ENCODE measurements at regions not wholly inside any gene's neighbourhood (a gene's known extent, or its start where the extent isn't known, plus 50 kb on each side); places are given as distances from the start of the nearest gene placed in this dataset.

DNA sequence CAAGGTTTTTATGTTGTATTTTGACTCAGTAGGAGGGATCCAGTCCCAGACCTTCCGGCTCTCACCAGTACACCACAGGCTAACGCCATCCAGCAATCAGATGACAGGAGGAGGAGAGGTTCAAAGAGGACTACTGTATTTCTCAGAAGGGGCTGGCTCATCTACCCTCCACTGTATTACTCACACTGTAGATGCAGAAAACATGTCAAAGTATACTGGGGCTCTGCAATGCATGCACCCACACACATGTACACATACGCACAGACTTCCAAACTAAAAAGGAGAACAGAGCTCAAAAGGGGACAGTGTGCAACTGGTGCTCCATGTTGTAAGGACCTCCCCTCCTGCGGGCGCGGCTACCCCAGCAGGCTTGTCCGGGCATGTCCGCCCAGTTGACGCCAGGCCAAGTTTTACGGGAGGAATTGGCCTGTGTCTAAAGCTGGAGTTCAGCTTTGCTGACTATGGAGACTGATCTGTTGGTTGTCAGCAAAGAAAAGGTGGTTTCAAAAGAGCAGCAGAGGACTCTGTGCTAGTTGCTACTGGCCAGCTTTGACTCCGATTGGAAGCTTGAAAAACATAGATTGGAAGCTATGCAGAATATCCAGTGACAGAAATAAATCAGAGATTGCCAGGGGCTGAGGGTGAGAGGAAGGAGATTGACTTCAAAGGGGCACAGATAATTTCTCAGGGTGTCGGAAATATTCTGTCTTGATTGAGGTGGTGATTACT is 314.2 kb downstream of the DLEU7 start:
- in situ Hi-C loops (cut with HindIII; ENCODE audit: low sequenced_read_pairs): no loop called here
- peak; percentile 94 for DNase-seq (ENCODE audit: low read depth, low spot score)
- H3K4me3 ChIP-seq (ENCODE audit: low read depth, low read length): no peak overlapping the region
- TF ChIP-seq, protein P1, sequence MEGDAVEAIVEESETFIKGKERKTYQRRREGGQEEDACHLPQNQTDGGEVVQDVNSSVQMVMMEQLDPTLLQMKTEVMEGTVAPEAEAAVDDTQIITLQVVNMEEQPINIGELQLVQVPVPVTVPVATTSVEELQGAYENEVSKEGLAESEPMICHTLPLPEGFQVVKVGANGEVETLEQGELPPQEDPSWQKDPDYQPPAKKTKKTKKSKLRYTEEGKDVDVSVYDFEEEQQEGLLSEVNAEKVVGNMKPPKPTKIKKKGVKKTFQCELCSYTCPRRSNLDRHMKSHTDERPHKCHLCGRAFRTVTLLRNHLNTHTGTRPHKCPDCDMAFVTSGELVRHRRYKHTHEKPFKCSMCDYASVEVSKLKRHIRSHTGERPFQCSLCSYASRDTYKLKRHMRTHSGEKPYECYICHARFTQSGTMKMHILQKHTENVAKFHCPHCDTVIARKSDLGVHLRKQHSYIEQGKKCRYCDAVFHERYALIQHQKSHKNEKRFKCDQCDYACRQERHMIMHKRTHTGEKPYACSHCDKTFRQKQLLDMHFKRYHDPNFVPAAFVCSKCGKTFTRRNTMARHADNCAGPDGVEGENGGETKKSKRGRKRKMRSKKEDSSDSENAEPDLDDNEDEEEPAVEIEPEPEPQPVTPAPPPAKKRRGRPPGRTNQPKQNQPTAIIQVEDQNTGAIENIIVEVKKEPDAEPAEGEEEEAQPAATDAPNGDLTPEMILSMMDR (IDR thresholded peaks at IDR 0.05; ENCODE audit: low read depth, low read length): no peak

DNA sequence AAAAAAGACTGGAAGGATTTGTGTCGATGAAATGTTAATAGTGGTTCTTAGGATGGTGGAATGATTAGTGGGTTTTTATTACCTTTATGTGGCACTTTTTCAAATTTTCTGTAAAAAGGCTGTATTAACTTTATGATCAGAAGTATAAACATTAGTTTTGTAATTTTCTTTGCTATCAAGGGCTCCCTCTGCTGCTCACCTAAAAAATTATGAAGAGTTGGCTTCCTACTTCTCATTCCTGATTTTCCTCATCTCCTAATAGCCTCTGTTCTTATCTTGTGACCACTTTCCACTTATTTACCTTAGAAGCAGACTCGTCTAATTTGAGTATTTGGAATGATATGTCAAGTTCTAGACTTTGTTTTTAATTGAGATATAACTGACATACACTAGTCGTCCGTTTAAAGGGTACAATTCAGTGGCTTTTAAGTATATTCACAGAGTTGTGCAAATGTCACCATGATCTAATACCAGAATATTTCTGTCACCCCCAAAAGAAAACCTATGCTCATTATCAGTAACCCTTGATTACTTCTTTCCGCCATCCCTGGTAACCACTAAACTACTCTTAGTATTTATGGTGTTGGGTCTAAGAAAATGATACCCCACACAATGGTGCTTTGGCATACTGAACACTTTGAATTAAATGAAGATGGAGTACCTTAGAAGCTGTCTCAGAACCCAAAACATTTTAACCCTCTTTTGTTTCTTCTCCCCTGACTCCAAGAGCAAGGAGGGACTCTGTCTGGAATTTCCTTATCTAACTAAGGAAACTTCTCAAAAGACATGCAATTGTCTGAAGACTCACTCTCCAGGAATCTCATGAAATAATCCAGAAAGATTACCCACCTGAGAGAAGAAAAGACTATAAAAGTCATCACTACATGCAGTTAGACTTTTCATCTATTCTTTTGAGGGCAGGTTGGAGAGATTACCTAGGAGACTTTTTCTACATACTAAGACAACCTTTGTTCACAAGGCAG is 311.3 kb downstream of the DLEU7 start:
- in situ Hi-C loops (cut with HindIII; ENCODE audit: low sequenced_read_pairs): no loop called here
- no peak overlapping the region for H3K4me3 ChIP-seq (ENCODE audit: low read depth, low read length)
- TF ChIP-seq, protein P1 (IDR thresholded peaks at IDR 0.05; ENCODE audit: low read depth, low read length): peak; percentile 48
- DNase-seq (ENCODE audit: low read depth, low spot score): peak; percentile 69

DNA sequence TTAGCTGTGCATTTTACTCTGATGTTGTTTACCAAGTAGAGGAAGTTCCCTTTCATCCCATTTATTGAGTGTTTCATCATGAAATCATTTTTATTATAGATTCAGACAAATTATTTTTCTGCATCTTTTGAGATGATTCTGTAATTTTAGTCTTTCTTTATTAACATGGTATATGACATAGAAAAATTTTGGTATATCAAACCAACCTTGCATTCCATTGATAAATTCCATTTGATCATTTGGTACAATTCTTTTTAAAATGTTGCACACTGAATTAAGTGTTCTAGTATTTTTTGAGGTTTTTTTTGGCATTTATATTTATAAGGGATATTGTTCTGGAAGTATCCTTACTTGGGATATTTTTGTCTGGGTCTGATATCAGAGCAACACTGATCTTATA is 308.4 kb downstream of the DLEU7 start:
- TF ChIP-seq, protein P1 (IDR thresholded peaks at IDR 0.05; ENCODE audit: low read depth, low read length): no peak
- in situ Hi-C loops (cut with HindIII; ENCODE audit: low sequenced_read_pairs): no loop called here
- no peak for DNase-seq (ENCODE audit: low read depth, low spot score)
- no peak overlapping the region for H3K4me3 ChIP-seq (ENCODE audit: low read depth, low read length)

DNA sequence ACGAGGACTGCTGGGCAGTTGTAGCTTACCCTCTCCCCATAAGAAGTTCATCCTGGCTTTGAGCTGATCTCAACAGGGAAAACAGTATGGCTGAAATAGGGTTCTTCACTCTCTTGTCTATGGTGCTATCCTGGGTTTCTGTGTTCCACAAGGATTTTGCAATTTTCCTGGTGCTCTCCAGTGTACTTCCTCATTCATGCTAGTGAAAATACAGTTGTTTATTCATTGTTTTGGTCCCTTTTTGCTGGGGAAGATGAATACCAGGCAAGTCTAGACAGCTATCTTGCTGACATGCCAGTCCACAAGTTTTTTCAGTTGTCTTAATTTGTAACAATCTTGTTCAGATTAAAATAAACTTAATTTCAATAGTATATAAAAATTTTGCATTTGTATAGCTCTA is 306.5 kb downstream of the DLEU7 start:
- in situ Hi-C loops (cut with HindIII; ENCODE audit: low sequenced_read_pairs): no loop called here
- no peak for DNase-seq (ENCODE audit: low read depth, low spot score)
- TF ChIP-seq, protein P1 (IDR thresholded peaks at IDR 0.05; ENCODE audit: low read depth, low read length): no peak
- no peak overlapping the region for H3K4me3 ChIP-seq (ENCODE audit: low read depth, low read length)

DNA sequence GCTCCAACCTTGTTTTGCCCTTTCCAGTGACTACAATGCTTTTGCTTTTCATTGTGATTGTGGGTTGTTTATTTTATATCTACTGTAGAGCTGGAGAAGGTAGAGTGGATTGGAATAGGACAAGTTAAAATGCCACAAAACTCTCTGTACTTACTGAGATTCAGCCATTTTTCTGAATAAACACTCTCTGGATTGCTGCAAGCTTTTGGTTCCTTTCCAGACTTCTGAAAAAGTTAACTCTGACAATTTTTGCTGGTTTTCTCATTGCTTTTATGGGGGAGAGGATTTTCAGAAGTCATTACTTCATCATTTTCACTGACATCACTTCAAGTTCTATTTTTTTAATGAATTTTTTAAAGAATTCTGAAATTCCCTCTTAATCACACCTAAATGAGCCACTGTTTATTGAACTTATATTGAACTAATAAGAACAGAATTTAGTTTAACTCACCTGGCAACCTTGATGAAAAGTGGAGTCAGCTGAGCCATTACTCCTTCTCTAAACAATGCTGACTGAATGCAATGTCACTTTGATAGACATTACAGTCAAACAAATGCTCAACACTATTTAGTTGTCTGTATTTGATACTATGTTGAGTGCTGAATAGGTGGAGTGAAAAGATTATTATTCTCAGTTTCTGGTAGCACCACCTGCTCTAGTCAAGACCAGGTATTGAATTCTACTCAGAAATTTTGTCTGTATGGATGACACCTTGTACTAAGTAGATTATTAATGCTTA is 303.5 kb downstream of the DLEU7 start:
- TF ChIP-seq, protein P1 (IDR thresholded peaks at IDR 0.05; ENCODE audit: low read depth, low read length): no peak
- no peak for DNase-seq (ENCODE audit: low read depth, low spot score)
- in situ Hi-C loops (cut with HindIII; ENCODE audit: low sequenced_read_pairs): no loop called here

DNA sequence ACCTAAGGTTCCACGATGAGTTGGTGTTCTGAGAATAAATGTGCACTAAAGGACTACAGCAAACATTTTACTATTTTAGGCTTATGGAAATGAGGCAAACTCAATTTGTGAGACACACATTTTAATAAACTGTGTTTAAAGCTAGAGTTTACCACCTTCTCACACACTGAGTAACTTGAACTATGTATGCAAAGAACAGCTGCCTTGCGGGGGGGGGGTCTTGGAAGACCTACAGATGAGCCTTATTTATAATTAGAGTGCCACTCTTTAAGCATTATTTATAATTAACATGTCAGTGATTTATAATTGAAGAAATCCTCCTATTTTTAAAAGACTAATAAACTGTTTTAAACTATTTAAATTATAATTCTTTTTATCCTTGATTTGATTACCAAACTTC is 300.4 kb downstream of the DLEU7 start:
- no peak overlapping the region for H3K4me3 ChIP-seq (ENCODE audit: low read depth, low read length)
- no peak for DNase-seq (ENCODE audit: low read depth, low spot score)
- in situ Hi-C loops (cut with HindIII; ENCODE audit: low sequenced_read_pairs): no loop called here
- TF ChIP-seq, protein P1 (IDR thresholded peaks at IDR 0.05; ENCODE audit: low read depth, low read length): no peak

More for the DNA sequence above, 303.5 kb downstream of the DLEU7 start:
- no peak overlapping the region for H3K4me3 ChIP-seq (ENCODE audit: low read depth, low read length)

Measured in astrocyte of the spinal cord (primary cell).